GM21367 (cell line): ENCODE measurements at regions not wholly inside any gene's neighbourhood (a gene's known extent, or its start where the extent isn't known, plus 50 kb on each side); places are given as distances from the start of the nearest gene placed in this dataset.

Experiments
- ATAC-seq: cut with Tn5 transposase; IDR thresholded peaks from one replicate; pipeline ENCODE4 v1.9.1; 2021; ENCODE audit not compliant: unreplicated experiment

- no peak for ATAC-seq
Measured at GRCh38 chr6:167643223-167643622, 183.5 kb upstream of the AFDN start.

- no peak for ATAC-seq
Measured at GRCh38 chr6:167643716-167644115, 183.0 kb upstream of the AFDN start.

- no peak for ATAC-seq
Measured at GRCh38 chr6:167644412-167645132, 182.1 kb upstream of the AFDN start.

GRCh38 chr6:167645368-167645767 is 181.3 kb upstream of the AFDN start:
- no peak for ATAC-seq

- no peak for ATAC-seq
Measured at GRCh38 chr6:167647306-167647705, 179.4 kb upstream of the AFDN start.

- no peak for ATAC-seq
Measured at GRCh38 chr6:167647737-167648470, 178.8 kb upstream of the AFDN start.

- no peak for ATAC-seq
Measured at GRCh38 chr6:167648501-167649278, 178.0 kb upstream of the AFDN start.

GRCh38 chr6:167649476-167649875 is 177.2 kb upstream of the AFDN start:
- ATAC-seq: no peak

- ATAC-seq: no peak
Measured at GRCh38 chr6:167650730-167651317, 175.9 kb upstream of the AFDN start.

GRCh38 chr6:167651318-167652041 is 175.2 kb upstream of the AFDN start:
- no peak for ATAC-seq

- ATAC-seq: no peak
Measured at GRCh38 chr6:167652042-167652700, 174.5 kb upstream of the AFDN start.

GRCh38 chr6:167652701-167653095 is 174.0 kb upstream of the AFDN start:
- no peak for ATAC-seq

GRCh38 chr6:167653561-167653960 is 173.2 kb upstream of the AFDN start:
- ATAC-seq: no peak

- no peak for ATAC-seq
Measured at GRCh38 chr6:167654389-167654788, 172.3 kb upstream of the AFDN start.

GRCh38 chr6:167655174-167655821 is 171.4 kb upstream of the AFDN start:
- ATAC-seq: no peak

- no peak for ATAC-seq
Measured at GRCh38 chr6:167658106-167658505, 168.6 kb upstream of the AFDN start.

GRCh38 chr6:167659046-167659445 is 167.7 kb upstream of the AFDN start:
- ATAC-seq: no peak

- ATAC-seq: no peak
Measured at GRCh38 chr6:167660424-167660823, 166.3 kb upstream of the AFDN start.

- ATAC-seq: no peak
Measured at GRCh38 chr6:167660944-167661551, 165.7 kb upstream of the AFDN start.
